DND-41 (cell line): ENCODE measurements at regions not wholly inside any gene's neighbourhood (a gene's known extent, or its start where the extent isn't known, plus 50 kb on each side); places are given as distances from the start of the nearest gene placed in this dataset.

Experiments used
- ATAC-seq: fragments of 200-7000 bp; cut with Tn5 transposase; 3 replicates; pipeline ENCODE4 v1.9.1; 2021; ENCODE audit warnings: low read depth; ENCODE audit not compliant: insufficient read depth
- DNase-seq: peaks from one replicate; pipeline ENCODE4 v3.0.0-alpha.2; 2020
- H2AFZ ChIP-seq: 2 replicates; pipeline ENCODE4 v1.6.0; 2012; ENCODE audit warnings: low read depth, low read length
- H3K27ac ChIP-seq: 2 replicates; pipeline ENCODE4 v1.5.1; 2012; ENCODE audit warnings: low read length, inconsistent platforms
- H3K27me3 ChIP-seq: fragments of 200-600 bp; sonication (generic); 2 replicates; pipeline ENCODE4 v1.6.0; 2012; ENCODE audit warnings: low read length, mild to moderate bottlenecking, inconsistent platforms; ENCODE audit not compliant: insufficient read depth, poor library complexity
- H3K36me3 ChIP-seq: 2 replicates; pipeline ENCODE4 v1.5.1; 2012; ENCODE audit warnings: low read length, inconsistent platforms; ENCODE audit not compliant: insufficient read depth
- H3K4me1 ChIP-seq: 2 replicates; pipeline ENCODE4 v1.5.1; 2012; ENCODE audit warnings: mild to moderate bottlenecking, low read length; ENCODE audit not compliant: insufficient read depth
- H3K4me2 ChIP-seq: 2 replicates; pipeline ENCODE4 v1.6.0; 2012; ENCODE audit warnings: mild to moderate bottlenecking, moderate library complexity, low read length, inconsistent platforms; ENCODE audit not compliant: insufficient read depth
- H3K4me3 ChIP-seq, 2 experiments: fragments of 200-600 bp in 1 of 2; shearing (Covaris generic) in 1 of 2; 2 replicates each; pipeline ENCODE4 v1.5.1; 2012 to 2016; ENCODE audit warnings: inconsistent platforms in 2 of 2, low read length in 2 of 2, mild to moderate bottlenecking in 2 of 2, low read depth in 1 of 2, moderate library complexity in 1 of 2
- H3K79me2 ChIP-seq: 2 replicates; pipeline ENCODE4 v1.6.0; 2012; ENCODE audit warnings: low read length, inconsistent platforms; ENCODE audit not compliant: insufficient read depth
- H3K9ac ChIP-seq: 2 replicates; pipeline ENCODE4 v1.6.0; 2012; ENCODE audit warnings: low read depth, mild to moderate bottlenecking, inconsistent platforms, low read length, moderate library complexity
- H3K9me3 ChIP-seq: 2 replicates; pipeline ENCODE4 v1.5.1; 2012; ENCODE audit warnings: low read length, moderate library complexity, mild to moderate bottlenecking, inconsistent platforms; ENCODE audit not compliant: insufficient read depth, severe bottlenecking
- H4K20me1 ChIP-seq: 2 replicates; pipeline ENCODE4 v1.6.0; 2012; ENCODE audit warnings: low read length; ENCODE audit not compliant: insufficient read depth
- EZH2 ChIP-seq: IDR thresholded peaks from 3 replicates; pipeline ENCODE4 v1.6.1; 2012; ENCODE audit warnings: borderline replicate concordance, low read depth, mild to moderate bottlenecking, moderate library complexity, low read length, inconsistent platforms; ENCODE audit not compliant: severe bottlenecking
- TF ChIP-seq, protein P1 (sequence below): IDR thresholded peaks from 2 replicates; pipeline ENCODE4 v1.5.1; 2012; ENCODE audit warnings: borderline replicate concordance, low read length, moderate library complexity, mild to moderate bottlenecking; ENCODE audit not compliant: poor library complexity, severe bottlenecking; ENCODE audit errors: extremely low read depth

GRCh38 chr2:147542351-147542750 is 302.5 kb upstream of the ACVR2A start:
- Histone ChIP-seq H2AFZ (no peak overlapping the region), H3K4me2 (no peak overlapping the region), H3K4me1 (peaks cover 21% of the 10 kb centered on the region), H3K27me3 (no peaks in the 10 kb centered on the region), H3K9ac (no peak overlapping the region), H3K4me3 (no peak overlapping the region), H3K27ac (no peak overlapping the region), H3K36me3 (no peaks in the 10 kb centered on the region), H3K9me3 (peaks cover 3% of the 10 kb centered on the region), H3K79me2 (no peaks in the 10 kb centered on the region), H4K20me1 (no peaks in the 10 kb centered on the region)
- ATAC-seq (no peak), DNase-seq (no peak)
- TF ChIP-seq, protein P1, sequence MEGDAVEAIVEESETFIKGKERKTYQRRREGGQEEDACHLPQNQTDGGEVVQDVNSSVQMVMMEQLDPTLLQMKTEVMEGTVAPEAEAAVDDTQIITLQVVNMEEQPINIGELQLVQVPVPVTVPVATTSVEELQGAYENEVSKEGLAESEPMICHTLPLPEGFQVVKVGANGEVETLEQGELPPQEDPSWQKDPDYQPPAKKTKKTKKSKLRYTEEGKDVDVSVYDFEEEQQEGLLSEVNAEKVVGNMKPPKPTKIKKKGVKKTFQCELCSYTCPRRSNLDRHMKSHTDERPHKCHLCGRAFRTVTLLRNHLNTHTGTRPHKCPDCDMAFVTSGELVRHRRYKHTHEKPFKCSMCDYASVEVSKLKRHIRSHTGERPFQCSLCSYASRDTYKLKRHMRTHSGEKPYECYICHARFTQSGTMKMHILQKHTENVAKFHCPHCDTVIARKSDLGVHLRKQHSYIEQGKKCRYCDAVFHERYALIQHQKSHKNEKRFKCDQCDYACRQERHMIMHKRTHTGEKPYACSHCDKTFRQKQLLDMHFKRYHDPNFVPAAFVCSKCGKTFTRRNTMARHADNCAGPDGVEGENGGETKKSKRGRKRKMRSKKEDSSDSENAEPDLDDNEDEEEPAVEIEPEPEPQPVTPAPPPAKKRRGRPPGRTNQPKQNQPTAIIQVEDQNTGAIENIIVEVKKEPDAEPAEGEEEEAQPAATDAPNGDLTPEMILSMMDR, result no peak
- no peak for TF ChIP-seq EZH2

GRCh38 chr2:147541314-147541713 is 303.5 kb upstream of the ACVR2A start:
- Histone ChIP-seq H3K36me3 (no peaks in the 10 kb centered on the region), H3K4me1 (peaks cover 14% of the 10 kb centered on the region), H2AFZ (0 out of 2 replicates have a peak overlapping the region, but pooled peaks have one; percentile 38), H3K4me3 (no peak overlapping the region), H3K27me3 (no peaks in the 10 kb centered on the region), H3K9me3 (peaks cover 3% of the 10 kb centered on the region), H3K27ac (no peak overlapping the region), H3K4me2 (no peak overlapping the region), H3K79me2 (no peaks in the 10 kb centered on the region), H4K20me1 (no peaks in the 10 kb centered on the region), H3K9ac (no peak overlapping the region)
- ATAC-seq (no peak), DNase-seq (no peak)
- TF ChIP-seq EZH2, result no peak
- TF ChIP-seq, protein P1, result no peak

GRCh38 chr2:147538821-147539220 is 306.0 kb upstream of the ACVR2A start:
- H3K9ac ChIP-seq, result no peak overlapping the region
- TF ChIP-seq, protein P1, result no peak
- TF ChIP-seq EZH2, result no peak
- no peaks in the 10 kb centered on the region for H3K4me1 ChIP-seq
- ATAC-seq (no peak), DNase-seq (no peak)
- no peak overlapping the region for H2AFZ ChIP-seq
- H3K36me3 ChIP-seq, result no peaks in the 10 kb centered on the region
- no peak overlapping the region for H3K4me3 ChIP-seq
- no peak overlapping the region for H3K4me2 ChIP-seq
- H3K27ac ChIP-seq, result no peak overlapping the region
- no peaks in the 10 kb centered on the region for H3K9me3 ChIP-seq
- no peaks in the 10 kb centered on the region for H4K20me1 ChIP-seq
- H3K27me3 ChIP-seq, result no peaks in the 10 kb centered on the region
- H3K79me2 ChIP-seq, result no peaks in the 10 kb centered on the region

DNA sequence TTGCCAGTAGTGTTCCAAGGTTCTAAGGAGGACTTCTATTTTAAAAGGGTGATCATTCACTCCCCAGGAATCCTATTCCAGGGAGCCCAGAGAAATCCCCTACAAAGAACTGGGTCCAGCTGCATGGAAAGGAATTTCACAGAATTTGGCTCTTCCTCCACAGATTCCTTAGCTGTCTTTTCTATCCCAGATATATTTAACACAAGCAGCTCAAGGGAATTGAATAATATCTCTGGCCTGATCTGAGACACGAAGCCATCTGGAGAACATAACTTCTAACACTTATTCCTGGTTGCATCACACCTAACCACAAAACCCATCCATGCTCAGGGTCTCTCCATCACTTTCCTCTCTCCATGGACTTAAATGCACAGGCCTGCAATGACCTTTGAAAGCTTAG is 306.7 kb upstream of the ACVR2A start:
- Histone ChIP-seq H3K9me3 (no peaks in the 10 kb centered on the region), H3K36me3 (no peaks in the 10 kb centered on the region), H2AFZ (no peak overlapping the region), H3K27ac (no peak overlapping the region), H3K9ac (no peak overlapping the region), H4K20me1 (no peaks in the 10 kb centered on the region), H3K4me1 (no peaks in the 10 kb centered on the region), H3K4me3 (no peak overlapping the region), H3K79me2 (no peaks in the 10 kb centered on the region), H3K4me2 (no peak overlapping the region), H3K27me3 (no peaks in the 10 kb centered on the region)
- no peak for TF ChIP-seq EZH2
- TF ChIP-seq, protein P1, result no peak
- no peak for DNase-seq
- peak; percentile 66 for ATAC-seq
